ENCODE measurements at regions not wholly inside any gene's neighbourhood (a gene's known extent, or its start where the extent isn't known, plus 50 kb on each side); places are given as distances from the start of the nearest gene placed in this dataset.

DNA sequence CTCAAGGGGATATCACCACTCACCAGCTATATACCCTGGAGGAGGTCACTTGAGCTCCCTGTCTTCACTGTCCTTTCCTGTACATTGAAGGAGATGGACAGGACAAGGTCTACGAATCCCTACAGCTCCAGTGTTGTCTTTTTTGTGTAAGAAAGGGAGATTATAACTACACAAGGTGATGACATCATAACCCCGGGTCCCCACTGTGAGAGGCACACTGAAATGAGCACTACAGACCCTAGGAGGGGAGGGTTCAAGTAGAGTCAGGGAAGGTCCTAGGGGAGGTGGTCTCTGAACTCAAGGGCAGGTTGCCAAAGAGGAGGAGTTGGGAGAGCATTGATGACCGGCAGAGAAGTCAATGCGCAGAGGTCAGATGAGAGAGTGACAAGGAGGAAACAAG is 108.3 kb upstream of the SLC14A2 start:
- no peak overlapping the region for H3K27ac ChIP-seq
- no peak overlapping the region for H3K4me3 ChIP-seq
- no peak overlapping the region for H3K9ac ChIP-seq
- H3K36me3 ChIP-seq, result no peaks in the 10 kb centered on the region
- no peak overlapping the region for H3K4me3 Mint-ChIP-seq
- peaks cover 3% of the 10 kb centered on the region for H3K27me3 Mint-ChIP-seq (ENCODE audit: insufficient read depth, low read depth)
- H3K36me3 Mint-ChIP-seq, result no peaks in the 10 kb centered on the region
- no peaks in the 10 kb centered on the region for H3F3A ChIP-seq (ENCODE audit: low read depth)
- no peak overlapping the region for H3K27ac Mint-ChIP-seq
- DNase-seq (ENCODE audit: low spot score), result no peak
- TF ChIP-seq EZH2phosphoT487 (IDR thresholded peaks at IDR 0.05) (no peak), CTCF (IDR thresholded peaks at IDR 0.05) (no peak), EZH2 (IDR thresholded peaks at IDR 0.05) (no peak)
- H3K4me1 ChIP-seq, result no peaks in the 10 kb centered on the region
- H3K4me1 Mint-ChIP-seq, result peaks cover 14% of the 10 kb centered on the region
- H3K9me3 Mint-ChIP-seq, result peaks cover 14% of the 10 kb centered on the region
- H3K9me3 ChIP-seq (ENCODE audit: low read depth), result no peaks in the 10 kb centered on the region
- no peaks in the 10 kb centered on the region for H3K79me2 ChIP-seq (ENCODE audit: low read depth)
- no peak overlapping the region for H3K4me2 ChIP-seq
- H3K27me3 ChIP-seq, result no peaks in the 10 kb centered on the region
- no peak overlapping the region for H2AFZ ChIP-seq (replicated peaks)
- H4K20me1 ChIP-seq (ENCODE audit: low read depth), result no peaks in the 10 kb centered on the region

DNA sequence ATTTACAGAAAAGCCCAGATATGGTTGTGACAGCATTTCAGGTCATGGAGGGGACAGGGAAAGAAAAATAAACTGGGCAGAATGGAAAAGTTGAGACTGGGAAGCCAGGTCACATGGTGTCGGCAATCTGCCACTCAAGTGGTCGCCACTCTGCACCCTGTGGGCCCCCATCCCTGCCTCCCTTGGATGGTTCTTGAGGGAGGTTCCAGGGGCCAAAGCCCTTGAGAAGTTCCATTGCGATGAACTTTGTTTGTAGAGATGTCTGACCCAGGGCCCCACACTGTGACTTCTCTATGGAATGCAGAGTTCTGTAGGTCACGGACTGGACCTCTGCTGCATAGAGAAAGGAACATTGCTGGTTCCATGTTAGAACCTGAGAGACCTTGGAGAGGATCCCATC is 105.7 kb upstream of the SLC14A2 start:
- Mint-ChIP-seq H3K27ac (no peak overlapping the region), H3K4me3 (no peak overlapping the region), H3K27me3 (ENCODE audit: insufficient read depth, low read depth) (peaks cover 5% of the 10 kb centered on the region), H3K4me1 (peaks cover 14% of the 10 kb centered on the region), H3K9me3 (peaks cover 14% of the 10 kb centered on the region), H3K36me3 (no peaks in the 10 kb centered on the region)
- H3F3A ChIP-seq (ENCODE audit: low read depth), result no peaks in the 10 kb centered on the region
- no peaks in the 10 kb centered on the region for H3K9me3 ChIP-seq (ENCODE audit: low read depth)
- TF ChIP-seq CTCF (IDR thresholded peaks at IDR 0.05), result no peak
- TF ChIP-seq EZH2 (IDR thresholded peaks at IDR 0.05), result no peak
- no peak overlapping the region for H3K9ac ChIP-seq
- H3K4me1 ChIP-seq, result no peaks in the 10 kb centered on the region
- H4K20me1 ChIP-seq (ENCODE audit: low read depth), result no peaks in the 10 kb centered on the region
- H3K4me2 ChIP-seq, result no peak overlapping the region
- H3K36me3 ChIP-seq, result no peaks in the 10 kb centered on the region
- no peaks in the 10 kb centered on the region for H3K79me2 ChIP-seq (ENCODE audit: low read depth)
- no peak overlapping the region for H3K27ac ChIP-seq
- DNase-seq (ENCODE audit: low spot score), result no peak
- H3K27me3 ChIP-seq, result no peaks in the 10 kb centered on the region
- no peak overlapping the region for H3K4me3 ChIP-seq
- H2AFZ ChIP-seq (replicated peaks), result no peak overlapping the region

GRCh38 chr18:45510656-45511055 is 104.6 kb upstream of the SLC14A2 start:
- H3K27me3 ChIP-seq, result no peaks in the 10 kb centered on the region
- H3K4me2 ChIP-seq, result no peak overlapping the region
- H3K4me1 ChIP-seq, result peaks cover 6% of the 10 kb centered on the region
- no peak overlapping the region for H3K4me3 ChIP-seq
- no peak overlapping the region for H3K9ac ChIP-seq
- Mint-ChIP-seq H3K27me3 (ENCODE audit: insufficient read depth, low read depth) (peaks cover 5% of the 10 kb centered on the region), H3K4me3 (no peak overlapping the region), H3K4me1 (peaks cover 22% of the 10 kb centered on the region), H3K27ac (no peak overlapping the region), H3K36me3 (no peaks in the 10 kb centered on the region), H3K9me3 (peaks cover 14% of the 10 kb centered on the region)
- DNase-seq (ENCODE audit: low spot score), result no peak
- TF ChIP-seq EZH2 (IDR thresholded peaks at IDR 0.05), result no peak
- TF ChIP-seq EZH2phosphoT487 (IDR thresholded peaks at IDR 0.05), result no peak
- TF ChIP-seq CTCF (IDR thresholded peaks at IDR 0.05), result no peak
- H3K27ac ChIP-seq, result no peak overlapping the region
- H4K20me1 ChIP-seq (ENCODE audit: low read depth), result no peaks in the 10 kb centered on the region
- no peaks in the 10 kb centered on the region for H3K79me2 ChIP-seq (ENCODE audit: low read depth)
- no peaks in the 10 kb centered on the region for H3F3A ChIP-seq (ENCODE audit: low read depth)
- H3K9me3 ChIP-seq (ENCODE audit: low read depth), result no peaks in the 10 kb centered on the region
- H2AFZ ChIP-seq (replicated peaks), result no peak overlapping the region
- H3K36me3 ChIP-seq, result no peaks in the 10 kb centered on the region
